GM19372 (cell line): ENCODE measurements at regions not wholly inside any gene's neighbourhood (a gene's known extent, or its start where the extent isn't known, plus 50 kb on each side); places are given as distances from the start of the nearest gene placed in this dataset.

Source experiments
- ATAC-seq: cut with Tn5 transposase; IDR thresholded peaks from one replicate; pipeline ENCODE4 v1.9.1; 2021; ENCODE audit warnings: mild to moderate bottlenecking, low read depth, moderate library complexity; ENCODE audit not compliant: unreplicated experiment

DNA sequence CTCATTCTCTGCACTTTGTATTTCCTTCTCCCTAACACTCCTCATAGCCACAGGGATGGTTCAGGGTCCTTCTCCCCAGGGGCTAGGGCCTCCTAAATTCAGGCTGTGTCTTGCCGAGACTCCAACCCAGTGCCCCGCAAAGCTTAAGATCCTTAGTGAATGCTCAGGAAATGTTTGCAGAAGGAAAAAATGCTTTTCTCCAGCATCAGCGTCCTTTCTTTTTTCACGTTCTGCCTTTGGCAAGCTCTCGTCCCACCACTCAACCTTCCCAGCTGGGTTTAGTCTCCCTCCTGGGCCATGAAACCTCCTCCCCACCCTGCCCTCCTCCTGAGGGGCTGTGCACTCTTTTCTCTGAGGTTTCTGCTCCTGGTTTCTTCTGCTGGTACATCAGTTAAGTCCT, 503.8 kb upstream of the B3GAT1 start:
- ATAC-seq = no peak

DNA sequence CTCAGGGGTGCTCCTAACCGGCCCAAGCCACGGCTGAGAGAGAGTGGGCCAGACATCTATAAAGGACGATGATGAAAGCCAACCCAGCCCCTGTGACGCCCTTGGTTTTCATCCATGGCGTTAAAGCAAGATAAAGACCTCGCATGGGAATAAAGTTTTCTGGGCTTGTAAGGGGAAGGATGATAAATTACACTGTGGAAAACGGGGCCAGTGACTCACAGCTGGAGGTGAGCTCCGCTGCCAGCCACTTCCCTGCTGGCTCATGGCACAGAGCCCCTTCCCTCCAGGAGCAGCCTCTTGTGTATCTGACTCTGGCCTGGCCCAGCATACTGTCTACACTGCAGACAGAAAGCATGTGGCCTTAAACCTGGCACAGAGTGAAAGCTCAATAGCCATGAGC, 503.2 kb upstream of the B3GAT1 start:
- ATAC-seq = no peak

DNA sequence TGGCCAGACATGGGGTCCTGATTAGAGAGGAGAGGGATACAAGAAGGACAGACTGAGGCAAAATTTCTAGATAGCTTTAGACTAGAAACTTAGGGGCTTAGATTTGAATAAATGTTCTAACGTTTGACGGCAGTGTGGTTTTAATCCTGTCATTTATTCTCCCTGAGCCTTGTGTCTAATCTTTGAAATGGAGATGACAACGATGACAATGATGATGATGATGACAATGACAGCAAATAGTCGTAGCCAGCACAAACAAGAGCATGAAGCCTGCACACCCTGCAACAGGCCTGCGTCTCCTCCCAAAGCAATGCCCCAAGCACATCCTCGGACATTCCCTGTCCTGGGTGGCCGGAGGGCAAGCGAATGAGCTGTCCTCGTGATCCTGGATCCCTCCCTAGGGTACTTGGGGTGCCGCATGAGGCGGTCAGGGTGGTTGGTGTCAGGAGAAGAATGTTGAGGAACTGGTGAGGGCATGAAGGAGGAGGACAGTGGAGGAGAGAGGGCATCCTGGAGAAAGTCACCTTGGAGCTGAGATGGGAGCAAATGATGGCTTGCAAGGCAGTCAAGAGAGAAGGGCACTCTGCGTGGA, 502.1 kb upstream of the B3GAT1 start:
- no peak for ATAC-seq

DNA sequence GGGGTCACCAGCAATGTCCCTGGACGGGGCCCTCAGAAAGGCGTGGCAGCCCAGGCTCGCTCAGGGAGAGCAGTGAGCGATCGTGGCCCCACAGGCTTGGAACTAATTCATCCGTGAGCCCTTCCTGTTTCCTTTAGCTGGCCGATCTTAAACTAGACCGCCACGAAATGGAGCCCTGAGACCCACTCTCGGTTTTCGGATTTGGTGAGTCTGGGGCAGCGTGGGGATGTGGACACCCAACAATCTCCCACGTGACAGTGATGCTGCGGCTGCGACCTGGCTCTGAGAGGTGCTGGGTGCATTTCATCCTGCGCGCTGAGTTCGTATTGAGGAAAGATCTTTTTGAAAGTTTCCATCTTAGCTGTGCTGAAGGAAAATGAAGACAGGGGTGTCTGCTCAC, 501.3 kb upstream of the B3GAT1 start:
- ATAC-seq = no peak

DNA sequence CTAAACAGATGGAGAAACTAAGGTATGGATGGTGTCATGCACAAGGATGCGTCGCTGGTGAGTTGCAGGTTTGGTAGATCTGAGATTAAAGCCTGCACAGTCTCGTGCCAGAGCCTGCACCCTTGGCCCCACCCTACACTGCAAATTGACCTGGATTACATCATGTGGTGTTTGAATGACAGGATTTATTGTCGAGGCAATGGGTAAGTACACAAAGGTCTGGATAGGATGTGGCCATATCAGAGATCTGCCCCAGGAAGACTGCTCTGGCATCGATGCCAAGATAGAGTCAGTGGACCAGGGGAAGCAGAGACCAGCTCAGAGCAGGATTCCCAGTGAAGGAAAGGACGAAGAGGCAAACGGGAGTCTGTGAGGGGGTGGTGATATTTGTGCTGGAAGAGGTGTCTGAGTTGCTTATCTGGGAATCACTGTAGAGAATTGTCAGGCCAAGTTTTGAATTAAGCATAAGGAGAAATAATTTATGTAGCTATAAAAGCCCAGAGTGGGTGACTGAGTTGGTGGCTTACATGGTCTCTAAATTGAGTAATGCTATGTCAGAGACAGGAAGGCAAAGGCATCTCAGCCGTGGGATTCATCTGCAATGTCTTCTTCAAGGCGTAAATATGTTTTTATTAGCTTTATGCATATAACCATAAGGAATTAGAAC, 499.6 kb upstream of the B3GAT1 start:
- ATAC-seq = no peak

DNA sequence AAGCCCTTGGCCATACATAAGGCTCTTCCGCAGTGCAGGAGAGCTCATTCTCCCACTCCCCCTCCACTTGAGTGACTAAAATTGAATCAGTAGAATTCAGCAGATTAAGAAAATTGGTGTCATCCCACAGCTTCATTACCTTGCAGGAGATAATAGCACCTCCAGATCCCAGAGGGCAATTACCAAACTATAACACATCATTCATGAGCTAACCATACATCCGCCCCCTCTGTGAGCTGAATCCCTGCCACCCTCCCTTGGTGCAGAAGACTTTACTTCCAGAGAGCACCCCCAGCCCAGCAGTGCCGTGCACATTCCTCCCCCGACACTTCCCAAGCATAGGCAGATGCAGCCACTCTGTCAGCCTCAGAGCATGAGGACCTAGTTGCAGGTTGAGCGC, 496.5 kb upstream of the B3GAT1 start:
- ATAC-seq = no peak

DNA sequence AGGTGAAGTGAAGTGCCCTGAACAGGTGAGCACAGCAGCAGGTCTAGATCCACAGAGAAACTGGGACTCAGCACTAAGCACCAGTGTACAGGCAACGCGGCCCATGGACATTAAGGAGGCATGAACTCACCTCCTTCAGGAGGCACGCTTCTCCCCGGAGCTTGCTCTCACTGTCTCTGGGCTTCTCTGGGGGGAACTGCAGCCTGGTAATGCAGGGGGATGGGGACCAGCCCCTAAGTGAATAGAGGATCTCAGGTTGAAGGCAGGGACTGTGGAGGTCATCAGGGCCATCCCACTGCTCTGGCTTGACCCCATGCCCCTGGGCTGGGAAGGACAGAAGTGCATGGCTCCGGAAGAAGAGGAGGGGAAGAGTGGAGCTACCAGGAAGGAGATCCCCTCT, 495.6 kb upstream of the B3GAT1 start:
- no peak for ATAC-seq

DNA sequence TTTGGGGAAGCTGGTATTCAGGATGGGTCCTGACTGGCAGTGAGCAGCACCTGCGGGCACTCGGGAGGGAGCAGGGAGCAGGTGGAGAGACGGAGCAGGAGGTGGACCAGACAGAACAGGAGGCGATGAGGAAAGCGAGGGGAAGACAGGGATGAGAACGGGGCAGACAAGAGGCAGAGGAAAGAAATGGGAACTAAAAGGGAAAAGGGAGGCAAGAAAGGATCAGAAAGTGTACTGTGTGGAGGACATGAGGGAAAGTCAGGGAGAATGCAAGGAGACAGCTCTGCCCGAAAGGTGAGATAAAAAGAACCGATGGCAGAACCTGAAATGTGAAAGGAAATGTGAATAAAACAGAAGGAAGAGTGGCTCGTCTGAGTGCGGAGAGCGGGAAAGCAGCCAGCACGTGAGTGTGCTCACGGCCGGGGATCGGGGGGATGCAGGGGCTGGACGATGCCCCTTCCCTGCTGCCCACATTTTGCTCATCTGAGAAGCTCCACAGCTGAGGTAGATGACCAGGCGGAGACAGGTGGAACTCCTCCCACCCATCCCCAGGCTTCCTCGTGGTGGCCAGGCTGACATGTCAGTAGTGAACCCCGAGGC, 494.4 kb upstream of the B3GAT1 start:
- ATAC-seq = no peak

DNA sequence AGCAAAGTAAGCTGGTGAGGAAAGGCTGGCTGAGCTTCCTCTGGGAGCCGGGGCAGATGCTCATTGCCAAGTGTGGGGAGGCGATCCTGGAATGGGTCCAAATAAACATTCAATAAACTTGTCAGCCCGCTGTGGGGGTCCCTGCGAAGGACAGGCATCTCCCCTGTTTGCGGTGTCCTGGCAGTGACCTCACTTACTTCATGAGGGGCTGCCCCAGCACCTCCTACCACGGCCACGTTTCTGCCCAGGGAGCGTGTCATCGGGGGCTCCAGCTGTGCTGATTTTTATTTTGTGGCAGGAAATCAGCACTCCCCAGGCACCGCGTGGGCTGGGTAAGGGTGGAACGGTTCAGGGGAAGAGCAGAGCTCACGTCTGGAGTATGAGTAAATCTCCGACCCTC, 493.9 kb upstream of the B3GAT1 start:
- ATAC-seq = no peak

DNA sequence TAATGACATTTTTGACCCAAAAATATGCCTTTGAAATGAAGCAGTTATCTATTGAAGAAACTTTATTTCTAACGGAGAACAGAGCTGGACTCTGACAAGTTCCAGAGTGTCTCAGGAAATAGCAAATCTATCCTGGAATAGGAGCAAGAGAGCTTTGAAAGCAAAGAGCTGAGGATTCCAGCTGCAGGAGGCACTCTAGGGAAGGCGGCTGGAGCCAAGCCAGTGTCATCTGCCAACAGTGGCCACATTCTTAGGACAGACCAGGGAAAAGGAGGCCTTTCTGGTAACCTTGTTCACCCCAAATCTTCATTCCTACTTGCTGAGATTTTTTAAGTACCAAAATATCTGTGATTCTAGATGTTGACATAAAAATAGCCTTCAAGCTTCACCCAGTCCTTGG, 493.5 kb upstream of the B3GAT1 start:
- no peak for ATAC-seq

DNA sequence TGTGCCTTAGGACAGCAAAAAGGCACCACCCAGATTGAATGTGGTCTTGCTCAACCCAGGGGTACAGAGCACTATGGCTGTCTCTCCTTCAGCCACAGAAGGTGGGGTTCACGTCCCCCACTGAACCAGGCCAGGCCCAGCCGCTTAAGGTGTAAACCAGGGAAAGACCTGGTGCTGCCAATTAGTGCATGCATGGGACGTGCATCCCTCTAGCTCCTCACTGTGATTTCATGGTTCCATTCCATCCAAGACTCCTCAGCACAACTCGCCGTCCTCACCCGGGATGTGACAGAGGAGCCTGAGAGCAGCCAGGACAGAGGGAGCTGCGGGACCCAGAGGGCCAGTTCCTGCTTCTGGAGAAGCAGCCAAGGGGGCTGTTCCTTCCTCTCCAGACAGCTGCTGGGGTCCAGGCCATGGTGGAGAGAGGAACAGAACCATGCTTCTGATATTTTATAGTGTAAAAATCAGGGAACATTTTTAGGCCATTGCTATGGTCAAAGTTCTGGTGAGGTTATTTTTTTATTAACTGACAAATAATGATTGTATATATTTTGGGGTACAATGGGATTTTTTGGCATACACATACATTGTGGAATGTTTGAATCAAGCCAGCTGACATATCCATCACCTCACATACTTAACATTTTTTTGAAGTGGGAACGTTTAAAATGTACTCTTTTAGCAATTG, 492.2 kb upstream of the B3GAT1 start:
- ATAC-seq = no peak

DNA sequence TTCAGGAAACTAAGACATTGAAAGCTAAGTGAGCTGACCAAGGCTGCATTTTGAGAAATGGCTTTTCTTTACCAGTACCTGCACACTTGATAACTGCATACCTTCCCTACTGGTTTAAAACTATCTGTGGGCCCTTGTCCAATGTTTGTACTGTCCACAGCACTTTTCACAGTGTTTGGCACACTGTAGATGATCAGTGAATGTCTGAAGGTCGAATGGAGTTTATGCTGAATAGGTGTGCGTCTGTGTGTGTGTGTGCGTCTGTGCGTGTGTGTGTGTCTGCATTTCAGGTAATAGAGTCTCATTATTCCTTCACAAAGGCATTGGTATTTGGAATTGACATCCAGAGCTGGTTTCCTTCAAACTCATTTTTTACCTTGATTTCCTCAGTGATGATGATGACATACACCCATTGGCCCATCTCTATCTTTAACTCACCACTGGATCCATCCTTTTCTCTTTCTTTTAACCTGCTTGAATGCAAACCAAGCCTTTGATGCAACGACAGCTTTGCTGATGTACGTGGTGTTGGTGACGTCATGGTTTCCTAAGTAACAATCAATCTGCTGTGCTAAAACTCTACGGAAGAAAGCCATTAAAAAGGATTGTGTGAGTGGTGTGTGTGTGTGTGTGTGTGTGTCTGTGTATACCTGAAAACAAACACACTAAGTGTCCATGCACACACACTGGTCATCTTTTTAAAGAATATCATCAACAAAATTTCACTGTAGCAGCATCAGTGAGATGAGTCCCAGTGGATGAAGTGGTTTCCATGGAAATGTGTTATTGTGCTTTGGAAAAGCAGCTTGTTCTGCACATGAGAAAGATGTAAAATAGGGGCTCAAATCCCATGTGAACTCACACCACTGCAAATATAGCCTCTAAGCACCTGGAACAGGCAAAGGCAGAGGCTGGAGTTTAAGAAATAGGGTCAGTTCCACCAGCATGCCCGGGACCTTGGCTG, 490.2 kb upstream of the B3GAT1 start:
- no peak for ATAC-seq

DNA sequence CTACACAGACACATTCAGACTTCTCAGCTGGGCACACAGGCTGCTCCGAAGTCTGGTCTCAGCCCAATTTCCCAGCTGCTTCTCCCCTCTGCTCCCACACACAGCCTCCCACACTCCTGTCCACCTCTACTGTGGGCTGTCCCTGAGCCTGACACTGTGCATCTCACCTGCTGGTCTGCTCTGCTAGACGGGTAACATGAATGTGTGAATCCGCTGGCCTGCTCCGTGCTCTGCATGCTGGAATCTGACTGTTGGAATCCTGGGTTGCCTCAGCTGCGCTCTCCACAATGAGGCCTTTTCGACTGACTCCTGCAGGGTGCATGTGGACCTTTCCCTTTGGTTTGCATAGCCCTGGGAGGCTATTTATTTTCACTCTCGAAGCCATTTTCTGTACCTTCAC, 489.5 kb upstream of the B3GAT1 start:
- no peak for ATAC-seq

DNA sequence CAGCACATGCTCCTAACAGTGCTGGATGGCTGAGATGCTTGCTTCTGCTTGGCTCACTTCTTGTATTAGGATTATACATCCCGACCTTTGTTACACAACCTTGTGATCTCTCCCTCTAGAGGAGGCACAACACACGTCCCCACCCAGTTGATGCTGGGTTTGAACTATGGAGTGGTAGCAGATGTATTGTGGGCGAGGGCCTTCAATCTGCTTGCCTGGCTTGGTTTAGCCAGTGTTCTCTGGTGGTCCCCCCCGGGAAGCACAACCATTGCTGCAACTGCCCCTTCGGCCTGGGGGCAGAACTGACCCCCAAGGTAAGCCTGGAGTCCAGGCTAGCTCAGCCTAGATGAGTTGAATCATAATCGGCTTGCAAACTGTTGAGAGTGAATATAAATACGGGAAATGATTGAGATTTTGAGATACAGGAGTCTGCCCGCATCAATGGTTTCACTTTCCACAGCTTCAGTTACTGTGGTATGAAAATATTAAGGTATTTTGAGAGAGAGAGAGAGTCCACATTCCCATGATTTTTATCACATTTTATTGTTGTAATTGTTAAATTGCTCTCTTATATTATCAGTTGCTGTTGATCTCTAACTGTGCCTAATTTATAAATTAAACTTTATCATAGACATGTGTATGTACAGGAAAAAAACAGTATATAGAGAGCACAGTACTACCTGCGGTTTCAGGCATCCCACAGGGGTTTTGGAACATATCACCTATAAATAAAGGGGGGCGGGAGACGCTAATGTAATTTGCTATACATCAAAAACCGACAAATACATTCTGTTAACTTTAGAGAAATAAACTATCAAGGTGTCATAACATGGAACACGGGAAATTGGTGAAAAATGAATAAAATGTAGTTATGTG, 482.0 kb upstream of the B3GAT1 start:
- ATAC-seq = no peak

DNA sequence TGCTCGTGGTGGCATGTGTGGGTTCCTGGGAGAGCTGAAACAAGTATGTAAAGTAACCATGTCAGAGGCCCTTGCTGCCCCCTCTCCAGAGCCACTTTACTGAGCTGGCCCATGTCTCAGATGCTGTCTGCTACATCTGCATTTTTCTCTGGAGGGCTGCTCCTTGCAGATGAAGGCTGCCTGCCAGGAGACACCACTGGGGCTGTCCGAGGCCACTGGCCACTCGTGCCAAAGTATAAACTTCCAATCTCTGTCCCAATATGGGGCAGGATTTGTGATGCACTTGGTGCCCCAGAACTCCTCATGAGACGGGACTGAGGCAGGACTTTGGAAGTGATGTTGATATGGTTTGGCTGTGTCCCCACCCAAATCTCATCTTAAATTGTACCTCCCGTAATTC, 478.4 kb upstream of the B3GAT1 start:
- no peak for ATAC-seq

DNA sequence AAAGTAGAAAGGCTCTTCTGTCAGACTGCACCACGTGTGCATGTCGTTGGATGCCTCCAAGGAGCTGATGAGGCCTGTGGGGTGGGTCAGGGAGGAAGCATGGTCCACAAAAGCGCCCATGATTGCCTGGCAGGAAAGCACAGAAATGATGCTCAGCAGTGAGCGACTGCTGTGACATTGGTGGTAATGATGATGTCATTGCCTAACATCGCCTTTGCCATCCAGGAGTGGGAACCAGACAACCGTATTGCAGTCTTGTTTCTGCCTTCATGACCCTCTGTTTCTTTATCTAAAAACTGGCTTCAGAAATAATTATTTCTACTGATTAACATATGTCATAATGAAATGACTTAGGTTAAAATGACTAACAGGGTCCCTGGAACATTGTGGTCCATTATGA, 477.8 kb upstream of the B3GAT1 start:
- no peak for ATAC-seq

DNA sequence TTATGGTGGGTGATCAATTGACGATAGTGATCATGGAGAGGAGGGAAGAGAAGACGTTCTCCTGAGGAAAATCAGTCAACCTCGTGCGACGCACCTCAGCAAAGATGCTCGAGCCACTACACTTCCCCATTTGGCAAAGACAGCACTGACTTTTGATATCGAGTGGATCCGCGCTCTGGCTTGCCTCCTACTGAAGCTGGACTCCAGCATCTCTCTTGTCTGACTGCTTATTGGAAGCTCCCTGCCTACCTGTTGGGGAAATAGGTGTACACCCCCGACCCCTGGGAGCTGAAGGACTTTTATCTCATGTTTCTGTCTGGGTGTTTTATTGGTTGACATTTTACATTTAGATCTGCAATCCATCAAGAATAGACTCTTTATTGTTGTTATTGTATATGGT, 476.8 kb upstream of the B3GAT1 start:
- no peak for ATAC-seq

DNA sequence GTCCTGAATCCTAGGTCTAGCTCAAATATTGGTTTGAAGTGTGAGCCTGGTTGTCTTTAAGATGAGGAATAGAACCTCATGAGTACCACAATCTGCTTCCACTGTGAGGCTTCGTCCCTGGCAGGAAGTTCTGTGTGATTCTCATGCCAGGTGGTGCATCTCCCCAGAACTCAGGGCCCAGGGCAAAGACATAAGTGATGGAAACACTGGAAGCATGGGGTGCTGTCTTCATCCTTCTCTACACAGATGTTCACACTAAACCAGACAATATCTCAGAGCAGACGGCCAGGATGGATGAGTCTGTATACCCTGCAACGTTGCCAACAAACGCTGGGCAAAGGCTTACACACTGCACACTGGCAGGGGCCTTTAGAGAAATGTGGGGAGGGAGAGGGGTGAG, 475.9 kb upstream of the B3GAT1 start:
- ATAC-seq = no peak

DNA sequence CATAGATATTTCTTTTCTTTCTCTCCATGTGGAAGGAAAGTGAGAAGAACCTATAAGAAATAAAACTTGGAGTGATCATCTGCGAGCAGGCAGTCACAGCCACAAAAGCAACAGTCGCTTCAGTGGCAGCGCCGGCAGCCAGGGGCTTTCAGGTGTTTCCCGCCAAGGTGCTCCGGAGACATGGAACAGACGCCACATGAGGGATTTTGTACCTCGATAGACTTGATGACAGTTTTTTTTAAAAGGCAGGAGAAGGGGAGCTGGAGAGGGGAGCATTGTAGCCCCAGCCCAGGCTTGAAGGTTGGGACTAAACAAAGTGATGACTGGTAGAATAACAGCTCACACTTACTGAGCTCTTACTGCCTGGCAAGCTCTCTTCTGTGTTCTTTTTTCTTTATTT, 471.4 kb upstream of the B3GAT1 start:
- no peak for ATAC-seq
